CD4-positive, alpha-beta T cell (primary cell): ENCODE measurements at regions not wholly inside any gene's neighbourhood (a gene's known extent, or its start where the extent isn't known, plus 50 kb on each side); places are given as distances from the start of the nearest gene placed in this dataset.

Experiments used
- ATAC-seq: fragments of 200-7000 bp; cut with Tn5 transposase; one replicate; pipeline ENCODE4 v1.10.0; 2022; ENCODE audit warnings: mild to moderate bottlenecking; ENCODE audit not compliant: poor library complexity
- CTCF ChIA-PET: fragments of 350-600 bp; sonication (Branson Sonifier 250); formaldehyde crosslinking; loops from one replicate; lab custom pipeline; 2021; ENCODE audit warnings: antibody characterized with exemption, inconsistent platforms; lab: Charles Lee
- POLR2A ChIA-PET: fragments of 350-600 bp; sonication (Branson Sonifier 250); formaldehyde crosslinking; loops from one replicate; lab custom pipeline; 2021; ENCODE audit warnings: antibody characterized with exemption, inconsistent platforms; lab: Charles Lee
- DNase-seq, 14 experiments: peaks; one replicate each; pipeline ENCODE4 v3.0.0-alpha.2; 2013 to 2020; ENCODE audit warnings: mixed read lengths in 2 of 14
- H3K27ac ChIP-seq, 2 donors: one replicate each; pipeline versions ENCODE4 v1.5.1 to v1.7.0; 2013; ENCODE audit warnings: low read length in 2 of 2, low read depth in 1 of 2, mild to moderate bottlenecking in 1 of 2
- H3K27me3 ChIP-seq, 2 experiments: 1 replicate in 1 of 2; 2 replicates in 1 of 2; pipeline versions ENCODE4 v1.6.1 to v1.7.0; 2013; ENCODE audit warnings: low read length in 2 of 2, control low read depth in 1 of 2, mild to moderate bottlenecking in 1 of 2, moderate library complexity in 1 of 2; ENCODE audit not compliant: insufficient read depth in 2 of 2, control insufficient read depth in 1 of 2
- H3K36me3 ChIP-seq: one replicate; pipeline ENCODE4 v1.6.1; 2013; ENCODE audit warnings: low read length, control low read depth; ENCODE audit not compliant: insufficient read depth
- H3K4me1 ChIP-seq: one replicate; pipeline ENCODE4 v1.6.1; 2013; ENCODE audit warnings: low read length, control low read depth; ENCODE audit not compliant: insufficient read depth
- H3K4me3 ChIP-seq: one replicate; pipeline ENCODE4 v1.5.1; 2013; ENCODE audit warnings: mild to moderate bottlenecking, low read length, moderate library complexity
- H3K9me3 ChIP-seq, 2 experiments: 1 replicate in 1 of 2; 2 replicates in 1 of 2; pipeline versions ENCODE4 v1.6.1 to v1.7.0; 2013; ENCODE audit warnings: low read length in 2 of 2, mild to moderate bottlenecking in 2 of 2, control low read depth in 1 of 2, moderate library complexity in 1 of 2; ENCODE audit not compliant: control insufficient read depth in 1 of 2, insufficient read depth in 1 of 2
- H3K27ac Mint-ChIP-seq: one replicate; pipeline ENCODE4 v1.8.0; 2020; ENCODE audit warnings: mixed read lengths
- H3K27me3 Mint-ChIP-seq: one replicate; pipeline ENCODE4 v1.8.0; 2021; ENCODE audit warnings: mixed read lengths
- H3K36me3 Mint-ChIP-seq: one replicate; pipeline ENCODE4 v1.8.0; 2021; ENCODE audit warnings: low read depth, mixed read lengths
- H3K4me1 Mint-ChIP-seq: one replicate; pipeline ENCODE4 v1.8.0; 2021; ENCODE audit warnings: low read depth, mixed read lengths
- H3K4me3 Mint-ChIP-seq: one replicate; pipeline ENCODE4 v1.8.0; 2020; ENCODE audit warnings: mild to moderate bottlenecking, mixed read lengths
- H3K9me3 Mint-ChIP-seq: one replicate; pipeline ENCODE4 v1.8.0; 2020; ENCODE audit warnings: mixed read lengths
- intact Hi-C, 2 experiments: fragments of 100-400 bp; cut with DNase I in 1 of 2; cut with micrococcal nuclease in 1 of 2; formaldehyde crosslinking; loops; one replicate each; pipeline versions ENCODE4 v1.15.1 to v1.9.0; 2023 to 2025; cut with DNase I, micrococcal nuclease
- TF ChIP-seq, protein P1 (sequence below): fragments of 200-600 bp; IDR thresholded peaks from one replicate; pipeline ENCODE4 v1.8.0; 2022; ENCODE audit warnings: antibody characterized with exemption, mild to moderate bottlenecking

DNA sequence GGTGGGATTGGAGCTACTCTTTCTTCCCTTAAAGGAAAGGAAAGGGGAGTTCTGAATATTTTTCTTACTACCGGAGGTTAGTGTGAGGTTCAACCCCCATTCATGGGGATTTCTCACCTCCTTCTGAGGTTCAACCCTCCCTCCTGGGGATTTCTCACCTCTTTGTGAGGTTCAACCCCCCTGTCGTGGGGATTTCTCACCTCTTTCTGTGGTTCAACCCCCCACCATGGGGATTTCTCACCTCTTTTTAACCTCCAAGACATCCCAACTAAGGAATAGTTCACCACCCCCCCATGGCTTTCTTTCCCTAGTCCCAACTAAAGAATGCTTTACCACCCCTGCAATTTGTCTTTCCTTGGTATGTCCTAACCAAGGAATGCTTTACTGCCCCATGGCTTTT lies 520.3 kb downstream of the EDEM1 start:
- Histone ChIP-seq H3K4me1 (no peaks in the 10 kb centered on the region), H3K9me3 (peaks cover 0 to 4% of the 10 kb centered on the region in 2 experiments), H3K4me3 (no peak overlapping the region), H3K27me3 (no peaks in the 10 kb centered on the region), H3K36me3 (no peaks in the 10 kb centered on the region), H3K27ac (no peak overlapping the region)
- ATAC-seq (no peak), DNase-seq (no peak)
- Mint-ChIP-seq H3K9me3 (peaks cover 3% of the 10 kb centered on the region), H3K27me3 (no peaks in the 10 kb centered on the region), H3K4me1 (no peaks in the 10 kb centered on the region), H3K36me3 (no peaks in the 10 kb centered on the region), H3K4me3 (no peak overlapping the region), H3K27ac (no peak overlapping the region)
- intact Hi-C loops, result no loop called here
- TF ChIP-seq, protein P1, sequence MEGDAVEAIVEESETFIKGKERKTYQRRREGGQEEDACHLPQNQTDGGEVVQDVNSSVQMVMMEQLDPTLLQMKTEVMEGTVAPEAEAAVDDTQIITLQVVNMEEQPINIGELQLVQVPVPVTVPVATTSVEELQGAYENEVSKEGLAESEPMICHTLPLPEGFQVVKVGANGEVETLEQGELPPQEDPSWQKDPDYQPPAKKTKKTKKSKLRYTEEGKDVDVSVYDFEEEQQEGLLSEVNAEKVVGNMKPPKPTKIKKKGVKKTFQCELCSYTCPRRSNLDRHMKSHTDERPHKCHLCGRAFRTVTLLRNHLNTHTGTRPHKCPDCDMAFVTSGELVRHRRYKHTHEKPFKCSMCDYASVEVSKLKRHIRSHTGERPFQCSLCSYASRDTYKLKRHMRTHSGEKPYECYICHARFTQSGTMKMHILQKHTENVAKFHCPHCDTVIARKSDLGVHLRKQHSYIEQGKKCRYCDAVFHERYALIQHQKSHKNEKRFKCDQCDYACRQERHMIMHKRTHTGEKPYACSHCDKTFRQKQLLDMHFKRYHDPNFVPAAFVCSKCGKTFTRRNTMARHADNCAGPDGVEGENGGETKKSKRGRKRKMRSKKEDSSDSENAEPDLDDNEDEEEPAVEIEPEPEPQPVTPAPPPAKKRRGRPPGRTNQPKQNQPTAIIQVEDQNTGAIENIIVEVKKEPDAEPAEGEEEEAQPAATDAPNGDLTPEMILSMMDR, result no peak
- CTCF ChIA-PET, result no interaction called here
- POLR2A ChIA-PET, result no interaction called here

DNA sequence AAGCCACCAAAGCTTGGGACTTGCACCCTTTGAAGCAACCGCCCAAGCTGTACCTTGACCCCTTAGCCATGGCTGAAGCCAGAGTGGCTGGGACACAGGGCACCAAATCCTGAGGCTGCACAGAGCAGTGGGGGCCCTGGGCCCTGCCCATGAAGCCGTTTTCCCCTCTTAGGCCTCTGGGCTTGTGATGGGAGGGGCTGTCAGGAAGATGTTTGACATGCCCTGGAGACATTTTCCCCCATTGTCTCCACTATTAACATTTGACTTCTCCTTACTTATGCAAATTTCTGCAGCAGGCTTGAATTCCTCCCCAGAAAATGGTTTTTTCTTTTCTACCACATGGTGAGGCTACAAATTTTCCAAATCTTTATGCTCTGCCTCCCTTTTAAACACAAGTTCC lies 522.2 kb downstream of the EDEM1 start:
- no peaks in the 10 kb centered on the region for H3K36me3 Mint-ChIP-seq
- Histone ChIP-seq H3K36me3 (no peaks in the 10 kb centered on the region), H3K4me1 (no peaks in the 10 kb centered on the region), H3K27me3 (no peaks in the 10 kb centered on the region), H3K9me3 (peaks cover 0 to 4% of the 10 kb centered on the region in 2 experiments), H3K27ac (no peak overlapping the region), H3K4me3 (no peak overlapping the region)
- no peak for DNase-seq
- ChIA-PET POLR2A (no interaction called here), CTCF (no interaction called here)
- H3K4me3 Mint-ChIP-seq, result no peak overlapping the region
- H3K9me3 Mint-ChIP-seq, result peaks cover 3% of the 10 kb centered on the region
- intact Hi-C loops, result no loop called here
- no peaks in the 10 kb centered on the region for H3K27me3 Mint-ChIP-seq
- TF ChIP-seq, protein P1, result no peak
- no peak for ATAC-seq
- no peak overlapping the region for H3K27ac Mint-ChIP-seq
- H3K4me1 Mint-ChIP-seq, result no peaks in the 10 kb centered on the region

DNA sequence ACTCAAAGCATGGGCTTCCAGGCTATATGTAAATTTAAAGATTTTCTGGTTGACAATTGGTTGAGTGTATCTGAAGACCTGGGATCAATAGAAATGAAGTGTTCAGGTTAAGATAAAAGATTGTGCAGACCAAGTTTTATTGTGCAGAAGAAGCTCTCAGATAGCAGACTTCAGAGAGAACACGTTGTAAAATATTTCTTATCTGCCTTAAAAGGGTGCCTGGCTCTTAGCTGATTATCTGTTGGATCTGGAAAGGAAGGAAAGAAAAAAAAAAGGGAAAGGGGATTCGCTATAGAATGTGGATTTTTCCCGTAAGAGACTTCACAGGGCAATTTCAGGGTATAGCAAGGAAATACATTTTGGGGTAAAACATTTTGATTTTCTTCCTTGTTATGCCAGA lies 523.2 kb downstream of the EDEM1 start:
- peaks cover 0 to 7% of the 10 kb centered on the region in 2 experiments for H3K9me3 ChIP-seq
- no peaks in the 10 kb centered on the region for H3K27me3 ChIP-seq
- Mint-ChIP-seq H3K27ac (no peak overlapping the region), H3K4me3 (no peak overlapping the region), H3K9me3 (peaks cover 3% of the 10 kb centered on the region), H3K36me3 (no peaks in the 10 kb centered on the region), H3K4me1 (no peaks in the 10 kb centered on the region), H3K27me3 (no peaks in the 10 kb centered on the region)
- H3K4me3 ChIP-seq, result no peak overlapping the region
- ChIA-PET POLR2A (no interaction called here), CTCF (no interaction called here)
- no peak overlapping the region for H3K27ac ChIP-seq
- DNase-seq (no peak), ATAC-seq (no peak)
- TF ChIP-seq, protein P1, result no peak
- no peaks in the 10 kb centered on the region for H3K4me1 ChIP-seq
- intact Hi-C loops, result no loop called here
- H3K36me3 ChIP-seq, result no peaks in the 10 kb centered on the region
